Spinal cord (tissue), 9 donors: ENCODE measurements at regions not wholly inside any gene's neighbourhood (a gene's known extent, or its start where the extent isn't known, plus 50 kb on each side); places are given as distances from the start of the nearest gene placed in this dataset.

Experiments used
- DNase-seq, 6 donors: peaks; one replicate each; pipeline versions ENCODE4 v3.0.0 to v3.0.0-alpha.2; 2013 to 2015; ENCODE audit warnings: low spot score in 6 of 6, low read depth in 4 of 6
- H3K27ac ChIP-seq: one replicate; pipeline ENCODE4 v1.5.1; 2013; ENCODE audit warnings: low read depth, low read length, control low read depth
- H3K27me3 ChIP-seq: one replicate; pipeline ENCODE4 v1.6.1; 2013; ENCODE audit warnings: low read length; ENCODE audit not compliant: control insufficient read depth, insufficient read depth
- H3K36me3 ChIP-seq: one replicate; pipeline ENCODE4 v1.6.1; 2013; ENCODE audit warnings: low read length; ENCODE audit not compliant: control insufficient read depth, insufficient read depth
- H3K4me1 ChIP-seq: one replicate; pipeline ENCODE4 v1.6.1; 2013; ENCODE audit warnings: low read length; ENCODE audit not compliant: control insufficient read depth, insufficient read depth
- H3K4me3 ChIP-seq: one replicate; pipeline ENCODE4 v1.5.1; 2013; ENCODE audit warnings: low read depth, low read length, control low read depth
- H3K9me3 ChIP-seq: one replicate; pipeline ENCODE4 v1.6.1; 2013; ENCODE audit warnings: low read length; ENCODE audit not compliant: control insufficient read depth, insufficient read depth
- WGBS: methylation state at CpG from one replicate; pipeline ENCODE4 v1.1.5; 2013; ENCODE audit warnings: missing lambda C conversion rate; ENCODE audit not compliant: insufficient coverage; 5-methylcytosine and 5-hydroxymethylcytosine counted together
- donor health status: healthy.

DNA sequence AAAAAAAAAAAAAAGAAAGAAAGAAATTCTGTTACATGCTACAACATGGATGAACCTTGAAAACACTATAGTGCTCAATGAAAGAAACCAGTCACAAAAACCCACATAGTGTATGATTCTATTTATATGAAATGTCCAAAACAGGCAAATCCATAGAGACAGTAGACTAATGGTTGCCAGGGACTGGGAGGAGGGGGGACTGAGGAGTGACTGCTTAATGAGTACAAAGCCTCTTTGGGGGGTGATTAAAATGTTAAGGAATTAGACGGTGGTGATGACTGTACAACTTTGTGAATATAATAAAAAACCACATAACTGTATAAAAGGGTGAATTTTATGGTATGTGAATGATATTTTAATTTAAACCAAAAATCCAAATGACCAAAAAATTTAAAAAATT, 116.0 kb upstream of the GUCA2B start:
- Histone ChIP-seq H3K36me3 (no peaks in the 10 kb centered on the region), H3K4me3 (no peak overlapping the region), H3K27ac (no peak overlapping the region), H3K9me3 (no peaks in the 10 kb centered on the region), H3K4me1 (peaks cover 15% of the 10 kb centered on the region), H3K27me3 (peaks cover 14% of the 10 kb centered on the region)
- no peak for DNase-seq
- WGBS = no CpG with 5 or more reads among the region's 1 CpG

DNA sequence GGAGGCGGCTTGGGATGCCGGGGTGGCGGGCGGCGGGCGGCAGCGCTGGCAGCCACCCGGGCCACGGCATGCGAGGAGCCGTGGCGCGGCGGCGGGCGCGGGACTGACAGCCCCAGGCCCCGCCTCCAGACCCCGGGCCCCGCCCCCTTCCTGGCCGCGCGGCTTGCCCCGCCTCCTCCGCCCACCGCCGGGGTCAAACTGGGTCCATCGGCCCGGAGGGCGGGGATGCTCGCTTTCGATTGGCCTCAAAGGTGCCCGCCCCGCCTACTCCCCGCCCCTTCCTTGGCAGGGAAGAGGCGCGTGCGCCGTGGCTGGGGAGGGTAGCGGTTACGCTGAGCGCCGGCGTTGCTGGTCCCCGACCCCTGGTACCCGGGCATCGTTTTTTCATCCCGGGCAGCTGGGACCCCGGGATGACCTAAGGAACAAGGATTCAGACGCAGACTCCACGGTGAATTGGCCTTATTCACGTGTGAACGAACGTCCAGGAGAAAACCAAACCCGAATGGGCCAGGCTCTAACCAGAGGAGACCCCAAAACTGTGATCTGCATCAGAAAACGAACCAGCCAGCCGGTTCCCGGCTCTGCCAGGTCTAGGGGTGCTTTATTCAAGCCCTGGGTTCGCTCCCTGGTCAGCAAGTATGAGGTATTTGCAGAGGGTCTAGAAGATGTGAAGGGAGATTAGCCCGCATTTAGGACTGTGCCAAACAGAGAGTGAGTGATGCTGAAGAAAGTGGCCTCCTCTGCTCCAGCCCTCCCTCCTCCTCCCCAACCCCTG, 117.2 kb upstream of the GUCA2B start:
- under 1% methylated on average over 54 of the region's 60 CpGs for WGBS
- no peaks in the 10 kb centered on the region for H3K36me3 ChIP-seq
- H3K27ac ChIP-seq = no peak overlapping the region

DNA sequence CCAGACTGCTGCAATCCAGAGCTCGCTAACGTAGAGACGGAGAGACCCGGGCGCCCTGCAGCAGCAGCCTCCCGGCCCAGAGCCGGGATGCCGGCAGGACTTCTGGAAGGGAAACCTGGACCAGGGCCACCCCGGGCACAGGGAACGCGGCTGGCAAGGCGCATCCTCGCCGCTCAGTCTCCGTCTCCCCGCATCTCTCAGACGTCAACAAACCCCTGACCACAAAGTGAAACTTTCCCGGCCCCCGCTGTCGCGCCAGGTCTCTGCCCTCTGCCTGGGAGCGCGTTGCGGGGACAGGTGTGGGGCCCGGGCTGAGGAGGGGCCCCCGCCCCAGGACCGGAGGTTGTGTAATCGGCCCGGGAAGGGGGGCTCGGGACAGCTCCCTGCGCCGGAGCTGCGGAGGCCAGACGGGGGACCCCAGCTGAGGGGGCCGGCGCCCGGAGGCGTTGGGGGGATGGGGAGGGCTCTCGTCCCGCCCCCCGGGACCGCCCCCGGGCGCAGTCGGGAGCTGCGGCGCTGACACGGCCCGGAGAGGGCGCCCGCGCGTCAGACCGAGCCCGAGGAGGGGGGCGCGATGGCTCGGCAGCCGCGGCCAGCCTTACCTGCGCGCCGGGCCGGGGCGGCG, 116.6 kb upstream of the HIVEP3 start:
- WGBS = 0% methylated on average over 66 of the region's 66 CpGs
- DNase-seq = peak; percentile 31 to 88 (median 51)

More for the DNA sequence above, 117.2 kb upstream of the GUCA2B start:
- peak overlapping the region; percentile 84 for H3K4me3 ChIP-seq
- H3K4me1 ChIP-seq = peaks cover 15% of the 10 kb centered on the region
- peaks cover 14% of the 10 kb centered on the region for H3K27me3 ChIP-seq
- DNase-seq = peak; percentile 79 to 98 (median 92)
- no peaks in the 10 kb centered on the region for H3K9me3 ChIP-seq

DNA sequence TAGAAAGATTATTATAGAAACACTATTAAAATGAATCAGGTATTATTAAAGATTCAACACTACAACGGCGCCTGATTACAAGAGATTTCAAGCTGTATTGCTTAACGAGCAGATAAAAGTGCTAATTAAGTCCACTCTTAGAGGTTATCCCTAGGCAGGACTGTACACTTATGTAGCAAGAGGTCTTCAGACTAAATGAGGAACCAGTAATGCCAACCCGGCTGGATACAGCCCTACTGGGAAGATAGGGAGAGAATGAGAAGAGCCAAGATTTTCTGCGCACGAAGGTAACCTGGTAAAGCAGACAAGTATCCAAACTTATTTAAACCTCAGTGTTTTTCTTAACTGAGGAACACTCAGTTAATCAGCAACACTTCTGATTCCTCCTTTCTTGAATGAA, 115.7 kb upstream of the HIVEP3 start:
- peak overlapping the region; percentile 84 for H3K4me3 ChIP-seq
- DNase-seq = peak in 1 of 6 donors; percentile 12
- 19% methylated on average over 3 of the region's 6 CpGs for WGBS
- H3K4me1 ChIP-seq = peaks cover 15% of the 10 kb centered on the region
- peaks cover 14% of the 10 kb centered on the region for H3K27me3 ChIP-seq
- H3K36me3 ChIP-seq = no peaks in the 10 kb centered on the region
- no peaks in the 10 kb centered on the region for H3K9me3 ChIP-seq
- H3K27ac ChIP-seq = no peak overlapping the region

More for the DNA sequence above, 116.6 kb upstream of the HIVEP3 start:
- H3K27me3 ChIP-seq = peaks cover 14% of the 10 kb centered on the region
- peak overlapping the region; percentile 50 for H3K27ac ChIP-seq
- H3K4me1 ChIP-seq = peaks cover 15% of the 10 kb centered on the region
- no peaks in the 10 kb centered on the region for H3K36me3 ChIP-seq
- peak overlapping the region; percentile 84 for H3K4me3 ChIP-seq
- no peaks in the 10 kb centered on the region for H3K9me3 ChIP-seq

DNA sequence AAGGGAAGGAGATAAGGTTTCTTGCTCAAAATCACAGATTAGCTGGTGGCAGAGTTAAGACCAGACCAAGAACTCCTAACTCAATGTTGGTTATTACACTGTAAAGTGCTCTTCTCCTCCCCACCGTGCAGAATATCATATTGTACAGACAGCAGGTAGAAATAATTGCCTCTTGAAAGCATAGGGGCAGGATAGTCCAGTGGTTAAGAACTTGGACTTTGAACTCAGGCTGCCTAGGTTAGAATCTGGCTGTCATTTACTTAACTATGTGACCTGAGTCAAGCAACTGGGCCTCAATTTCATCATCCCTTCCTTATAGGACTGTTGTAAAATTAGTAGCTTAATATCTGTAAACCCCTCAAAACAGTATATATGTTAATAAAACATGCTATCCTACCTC, 114.9 kb upstream of the HIVEP3 start:
- DNase-seq = no peak
- Histone ChIP-seq H3K4me3 (no peak overlapping the region), H3K9me3 (no peaks in the 10 kb centered on the region), H3K27ac (no peak overlapping the region), H3K27me3 (peaks cover 14% of the 10 kb centered on the region), H3K36me3 (no peaks in the 10 kb centered on the region), H3K4me1 (peaks cover 15% of the 10 kb centered on the region)
- WGBS = no CpG with 5 or more reads among the region's 1 CpG

DNA sequence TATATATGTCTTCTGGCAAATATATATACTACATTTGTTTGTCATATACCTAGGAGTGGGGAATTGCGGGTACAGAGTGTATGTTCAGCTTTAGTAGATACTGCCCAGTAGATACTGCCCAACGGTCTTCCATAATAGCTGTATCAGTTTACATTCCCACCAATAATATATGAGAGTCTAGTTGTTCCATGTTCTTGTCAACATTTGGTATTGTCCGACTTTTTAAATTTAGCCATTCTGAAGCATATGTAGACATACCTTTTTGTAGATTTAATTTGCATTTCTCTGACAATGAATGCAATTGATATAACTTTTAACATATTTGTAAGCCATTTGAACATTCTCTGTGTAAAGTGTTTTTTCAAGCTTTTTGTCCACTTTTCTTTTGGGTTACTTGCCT, 99.0 kb upstream of the HIVEP3 start:
- Histone ChIP-seq H3K27me3 (no peaks in the 10 kb centered on the region), H3K36me3 (no peaks in the 10 kb centered on the region), H3K27ac (no peak overlapping the region), H3K9me3 (no peaks in the 10 kb centered on the region), H3K4me1 (peaks cover 2% of the 10 kb centered on the region), H3K4me3 (no peak overlapping the region)
- DNase-seq = no peak
- no CpG with 5 or more reads among the region's 3 CpGs for WGBS

DNA sequence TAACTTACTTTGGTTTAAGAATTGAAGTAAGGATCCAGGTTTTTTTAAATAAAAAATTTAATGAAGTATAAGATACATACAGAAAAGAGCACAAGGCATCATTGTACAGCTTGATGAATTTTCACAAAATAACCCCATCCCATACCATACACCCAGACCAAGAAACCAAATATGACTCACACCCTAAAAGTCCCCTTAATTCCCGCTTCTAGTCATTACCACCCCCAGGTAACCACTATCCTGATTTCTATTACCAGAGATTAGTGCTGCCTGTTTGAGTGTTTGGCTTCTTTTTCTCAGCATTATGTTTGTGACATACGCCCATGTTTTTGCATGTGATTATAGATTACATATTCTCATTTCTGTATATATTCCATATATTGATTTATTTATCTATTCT, 98.5 kb upstream of the HIVEP3 start:
- whole genome bisulfite sequencing = no CpG with 5 or more reads among the region's 2 CpGs
- DNase-seq = no peak
- H3K27ac ChIP-seq = no peak overlapping the region
- H3K36me3 ChIP-seq = no peaks in the 10 kb centered on the region
- H3K4me1 ChIP-seq = peaks cover 2% of the 10 kb centered on the region
- no peaks in the 10 kb centered on the region for H3K9me3 ChIP-seq
- H3K4me3 ChIP-seq = no peak overlapping the region
- H3K27me3 ChIP-seq = no peaks in the 10 kb centered on the region

DNA sequence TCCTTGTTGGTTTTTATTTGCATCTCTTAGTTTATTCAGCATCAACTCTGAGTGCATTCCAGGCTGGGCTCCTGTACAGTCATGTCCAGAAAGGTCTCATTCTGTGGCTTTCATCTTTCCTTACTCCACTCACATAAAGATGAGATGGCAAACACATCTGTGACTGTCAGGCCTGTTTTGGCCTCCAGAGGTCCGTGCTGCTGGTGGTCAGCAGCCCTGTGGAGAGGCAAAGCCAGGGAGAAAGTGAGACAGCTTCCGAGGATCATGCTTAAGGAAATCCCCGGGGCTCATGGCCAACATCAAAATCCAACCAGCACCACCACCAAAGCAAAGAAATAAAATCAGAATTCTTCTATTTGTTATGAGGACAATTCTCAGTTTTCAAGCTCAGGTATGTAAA, 96.1 kb upstream of the HIVEP3 start:
- WGBS = 55% methylated on average over 1 of the region's 3 CpGs
- Histone ChIP-seq H3K36me3 (no peaks in the 10 kb centered on the region), H3K27ac (no peak overlapping the region), H3K27me3 (no peaks in the 10 kb centered on the region), H3K9me3 (no peaks in the 10 kb centered on the region), H3K4me1 (peaks cover 2% of the 10 kb centered on the region), H3K4me3 (no peak overlapping the region)
- DNase-seq = no peak

DNA sequence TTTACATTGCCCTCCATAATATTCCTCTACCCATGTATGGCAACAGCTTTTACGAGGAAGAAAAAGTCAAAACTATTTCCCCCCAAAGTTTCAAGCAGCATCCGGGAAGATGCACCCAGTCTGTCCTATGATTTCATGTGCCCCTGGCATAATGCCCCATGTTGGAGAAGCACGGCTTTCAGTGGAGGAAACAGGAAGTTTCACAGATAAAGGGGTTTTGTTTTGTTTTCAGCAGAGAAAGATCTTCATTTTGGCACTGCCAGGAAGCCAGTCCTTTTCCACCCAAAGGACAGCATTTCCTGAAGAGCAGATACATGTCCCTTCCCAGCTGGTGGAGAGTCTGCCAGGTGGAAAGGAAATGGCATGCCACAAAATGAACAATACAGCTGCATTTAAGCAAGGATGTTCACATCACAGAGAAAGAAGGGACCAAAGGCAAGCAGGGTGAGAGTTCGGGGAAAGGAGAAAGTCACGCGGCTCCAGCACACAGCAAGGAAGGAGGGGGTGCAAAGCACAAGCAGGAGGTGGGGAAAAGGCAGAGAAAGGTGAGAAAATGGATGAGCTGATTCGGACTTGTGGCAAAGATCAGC, 95.3 kb upstream of the HIVEP3 start:
- H3K36me3 ChIP-seq = no peaks in the 10 kb centered on the region
- no peak overlapping the region for H3K4me3 ChIP-seq
- no peak for DNase-seq
- no peaks in the 10 kb centered on the region for H3K27me3 ChIP-seq
- H3K4me1 ChIP-seq = peaks cover 2% of the 10 kb centered on the region
- no peaks in the 10 kb centered on the region for H3K9me3 ChIP-seq
- H3K27ac ChIP-seq = no peak overlapping the region
- WGBS = 59% methylated on average over 5 of the region's 7 CpGs
